SK-N-MC (cell line): ENCODE measurements at regions not wholly inside any gene's neighbourhood (a gene's known extent, or its start where the extent isn't known, plus 50 kb on each side); places are given as distances from the start of the nearest gene placed in this dataset.

Experiments used
- DNase-seq: peaks from one replicate; pipeline ENCODE4 v3.0.0-alpha.2; 2011; ENCODE audit warnings: low read depth, low spot score
- H3K27ac ChIP-seq: fragments of 200-600 bp; sonication (generic); 2 replicates; pipeline ENCODE4 v1.5.1; 2016; ENCODE audit warnings: mixed run types
- H3K36me3 ChIP-seq: fragments of 200-600 bp; sonication (generic); 2 replicates; pipeline ENCODE4 v1.6.1; 2017; ENCODE audit warnings: antibody characterized with exemption, low read length, mixed read lengths; ENCODE audit not compliant: insufficient read depth
- H3K4me3 ChIP-seq: fragments of 200-600 bp; sonication (generic); 2 replicates; pipeline ENCODE4 v1.5.1; 2016
- H3K9ac ChIP-seq: fragments of 200-600 bp; sonication (generic); 2 replicates; pipeline ENCODE4 v1.8.0; 2017; ENCODE audit warnings: mixed run types, mixed read lengths; ENCODE audit not compliant: insufficient read length
- H3K9me3 ChIP-seq: fragments of 200-600 bp; sonication (generic); 2 replicates; pipeline ENCODE4 v1.6.1; 2017; ENCODE audit warnings: low read depth, mild to moderate bottlenecking, antibody characterized with exemption, low read length, moderate library complexity, mixed read lengths
- EZH2 ChIP-seq: fragments of 200-600 bp; sonication (generic); IDR thresholded peaks from one replicate; pipeline ENCODE4 v1.6.1; 2017; ENCODE audit warnings: antibody characterized with exemption
- FOXP2 ChIP-seq: optimal IDR thresholded peaks from 2 replicates; pipeline ENCODE3; 2011; ENCODE audit warnings: mild to moderate bottlenecking, moderate library complexity; ENCODE audit not compliant: insufficient read depth; ENCODE audit errors: extremely low read length, control extremely low read depth
- POLR2AphosphoS5 ChIP-seq: IDR thresholded peaks from 2 replicates; pipeline ENCODE4 v1.6.1; 2012; ENCODE audit warnings: mild to moderate bottlenecking, low read depth, low read length, borderline replicate concordance

- Histone ChIP-seq H3K9ac (no peak overlapping the region), H3K4me3 (no peak overlapping the region), H3K27ac (no peak overlapping the region), H3K9me3 (peaks cover 5% of the 10 kb centered on the region; the same call in 1 of the 2 replicates), H3K36me3 (peaks cover 29% of the 10 kb centered on the region)
- TF ChIP-seq EZH2 (no peak), POLR2AphosphoS5 (no peak), FOXP2 (no peak)
- DNase-seq = no peak
Observed at GRCh38 chr13:50090211-50090610, 75.0 kb downstream of the KCNRG start.

- Histone ChIP-seq H3K9ac (no peak overlapping the region), H3K36me3 (peaks cover 56% of the 10 kb centered on the region), H3K9me3 (peaks cover 26% of the 10 kb centered on the region), H3K27ac (no peak overlapping the region), H3K4me3 (no peak overlapping the region)
- no peak for DNase-seq
- TF ChIP-seq POLR2AphosphoS5 = no peak
- TF ChIP-seq FOXP2 = no peak
- no peak for TF ChIP-seq EZH2
Observed at GRCh38 chr13:50094615-50095293, 79.5 kb downstream of the KCNRG start.

- Histone ChIP-seq H3K36me3 (peaks cover 52% of the 10 kb centered on the region), H3K9ac (no peak overlapping the region), H3K4me3 (no peak overlapping the region), H3K27ac (no peak overlapping the region), H3K9me3 (peaks cover 21% of the 10 kb centered on the region)
- TF ChIP-seq EZH2 (no peak), POLR2AphosphoS5 (no peak), FOXP2 (no peak)
- no peak for DNase-seq
Observed at GRCh38 chr13:50098693-50099092, 83.4 kb downstream of the KCNRG start.

- H3K36me3 ChIP-seq = peaks cover 50% of the 10 kb centered on the region
- no peak overlapping the region for H3K4me3 ChIP-seq
- H3K9me3 ChIP-seq = peaks cover 21% of the 10 kb centered on the region
- no peak overlapping the region for H3K9ac ChIP-seq
- no peak for TF ChIP-seq POLR2AphosphoS5
- TF ChIP-seq EZH2 = no peak
- no peak for TF ChIP-seq FOXP2
- DNase-seq = no peak
- no peak overlapping the region for H3K27ac ChIP-seq
Observed at GRCh38 chr13:50099473-50099872, 84.2 kb downstream of the KCNRG start.

GRCh38 chr13:50101590-50101989, 86.3 kb downstream of the KCNRG start:
- peaks cover 21% of the 10 kb centered on the region for H3K9me3 ChIP-seq
- no peak for DNase-seq
- no peak overlapping the region for H3K9ac ChIP-seq
- no peak overlapping the region for H3K4me3 ChIP-seq
- TF ChIP-seq EZH2 (no peak), FOXP2 (no peak), POLR2AphosphoS5 (no peak)
- H3K27ac ChIP-seq = no peak overlapping the region
- peaks cover 45% of the 10 kb centered on the region for H3K36me3 ChIP-seq

- Histone ChIP-seq H3K27ac (no peak overlapping the region), H3K36me3 (peaks cover 19% of the 10 kb centered on the region), H3K9me3 (peaks cover 1% of the 10 kb centered on the region), H3K4me3 (no peak overlapping the region), H3K9ac (no peak overlapping the region)
- no peak for DNase-seq
- TF ChIP-seq FOXP2 = no peak
Observed at GRCh38 chr13:50104493-50104892, 89.2 kb downstream of the KCNRG start.

GRCh38 chr13:50106559-50106958, 91.3 kb downstream of the KCNRG start:
- TF ChIP-seq POLR2AphosphoS5 (no peak), EZH2 (no peak), FOXP2 (peak; percentile 31)
- DNase-seq = no peak
- H3K9me3 ChIP-seq = no peaks in the 10 kb centered on the region
- H3K9ac ChIP-seq = no peak overlapping the region
- H3K27ac ChIP-seq = peak overlapping the region; percentile 72
- H3K4me3 ChIP-seq = peak overlapping the region; percentile 35; the same call in 1 of the 2 replicates
- peaks cover 10% of the 10 kb centered on the region; the same call in 1 of the 2 replicates for H3K36me3 ChIP-seq

- H3K9me3 ChIP-seq = no peaks in the 10 kb centered on the region
- no peak for DNase-seq
- no peak for TF ChIP-seq POLR2AphosphoS5
- no peak for TF ChIP-seq FOXP2
- H3K4me3 ChIP-seq = peak overlapping the region; percentile 35; the same call in 1 of the 2 replicates
- peak overlapping the region; percentile 72; the same call in 1 of the 2 replicates for H3K27ac ChIP-seq
- peaks cover 7% of the 10 kb centered on the region; the same call in 1 of the 2 replicates for H3K36me3 ChIP-seq
- H3K9ac ChIP-seq = no peak overlapping the region
Observed at GRCh38 chr13:50107205-50107604, 92.0 kb downstream of the KCNRG start.

GRCh38 chr13:50114961-50115360, 99.7 kb downstream of the KCNRG start:
- Histone ChIP-seq H3K27ac (no peak overlapping the region), H3K9me3 (no peaks in the 10 kb centered on the region), H3K9ac (no peak overlapping the region), H3K4me3 (no peak overlapping the region), H3K36me3 (peaks cover 2% of the 10 kb centered on the region; the same call in 1 of the 2 replicates)
- no peak for DNase-seq
- TF ChIP-seq FOXP2 = no peak
- TF ChIP-seq POLR2AphosphoS5 = no peak
- TF ChIP-seq EZH2 = no peak

GRCh38 chr13:50115695-50116094, 100.5 kb downstream of the KCNRG start:
- Histone ChIP-seq H3K9me3 (no peaks in the 10 kb centered on the region), H3K9ac (no peak overlapping the region), H3K4me3 (no peak overlapping the region), H3K27ac (no peak overlapping the region), H3K36me3 (peaks cover 4% of the 10 kb centered on the region; the same call in 1 of the 2 replicates)
- no peak for TF ChIP-seq FOXP2
- no peak for TF ChIP-seq EZH2
- TF ChIP-seq POLR2AphosphoS5 = no peak
- DNase-seq = no peak
